D721Med (cell line): ENCODE measurements at regions not wholly inside any gene's neighbourhood (a gene's known extent, or its start where the extent isn't known, plus 50 kb on each side); places are given as distances from the start of the nearest gene placed in this dataset.

Experiments
- DNase-seq: peaks from one replicate; pipeline ENCODE4 v3.0.0; 2011; ENCODE audit warnings: low spot score; ENCODE audit not compliant: insufficient read length
- FAIRE-seq: peaks from 2 replicates; lab custom pipeline; 2011; peaks lifted over from hg19 to GRCh38; lab: Jason Lieb, UNC
- CTCF ChIP-seq: IDR thresholded peaks from 2 replicates; pipeline ENCODE4 v1.5.1; 2012; ENCODE audit warnings: mild to moderate bottlenecking, control low read depth; ENCODE audit not compliant: insufficient read depth; ENCODE audit errors: missing control alignments

- no peak for TF ChIP-seq CTCF
- DNase-seq (no peak), FAIRE-seq (no peak)
Observed at GRCh38 chr6:144335311-144335861, 50.3 kb downstream of the UTRN start.

- no peak for DNase-seq
Observed at GRCh38 chr6:144335914-144336313, 50.8 kb downstream of the UTRN start.

GRCh38 chr6:144336900-144337299, 51.8 kb downstream of the UTRN start:
- FAIRE-seq (no peak), DNase-seq (no peak)
- no peak for TF ChIP-seq CTCF

More at GRCh38 chr6:144335914-144336313, 50.8 kb downstream of the UTRN start:
- no peak for TF ChIP-seq CTCF
- no peak for FAIRE-seq

GRCh38 chr6:144338474-144338873, 53.3 kb downstream of the UTRN start:
- FAIRE-seq (no peak), DNase-seq (no peak)
- TF ChIP-seq CTCF, result no peak

- FAIRE-seq (no peak), DNase-seq (no peak)
- TF ChIP-seq CTCF, result no peak
Observed at GRCh38 chr6:144338951-144339700, 54.0 kb downstream of the UTRN start.

- DNase-seq (no peak), FAIRE-seq (no peak)
- TF ChIP-seq CTCF, result no peak
Observed at GRCh38 chr6:144339859-144340452, 54.8 kb downstream of the UTRN start.
